ENCODE measurements at regions not wholly inside any gene's neighbourhood (a gene's known extent, or its start where the extent isn't known, plus 50 kb on each side); places are given as distances from the start of the nearest gene placed in this dataset.

GRCh38 chr2:221330436-221330835 lies 241.7 kb downstream of the EPHA4 start:
- TF ChIP-seq ARNT (IDR thresholded peaks at IDR 0.05) (no peak), HDGF (IDR thresholded peaks at IDR 0.05; ENCODE audit: borderline replicate concordance) (no peak), ELF4 (IDR thresholded peaks at IDR 0.05) (no peak), NFRKB (IDR thresholded peaks at IDR 0.05) (no peak), BHLHE40 (IDR thresholded peaks at IDR 0.05; ENCODE audit: borderline replicate concordance) (no peak), CTBP1 (IDR thresholded peaks at IDR 0.05; ENCODE audit: borderline replicate concordance) (no peak), SP1 (IDR thresholded peaks at IDR 0.05) (no peak)

Measured in HEK293T (cell line).